DMS79 (cell line): ENCODE measurements at regions not wholly inside any gene's neighbourhood (a gene's known extent, or its start where the extent isn't known, plus 50 kb on each side); places are given as distances from the start of the nearest gene placed in this dataset.
A peak's percentile ranks its signal among the peaks of the same experiment; 100 is the strongest.
"Not testable (repeated sequence)": the region's sequence is repeated elsewhere in the genome, so short reads cannot be mapped to it uniquely, and the experiment has no call there.

ENCODE experiments used
- DNase-seq: peaks from one replicate; lab custom pipeline; 2025; lab: John Stamatoyannopoulos, UW

- no peak for DNase-seq
Measured at GRCh38 chr11:22567759-22568158, 57.9 kb downstream of the FANCF start.

- DNase-seq: no peak
Measured at GRCh38 chr11:22566293-22566692, 59.3 kb downstream of the FANCF start.

- DNase-seq: no peak
Measured at GRCh38 chr11:22561283-22561682, 64.3 kb downstream of the FANCF start.

- no peak for DNase-seq
Measured at GRCh38 chr11:22559416-22559815, 66.2 kb downstream of the FANCF start.

GRCh38 chr11:22558664-22559063 is 67.0 kb downstream of the FANCF start:
- DNase-seq: no peak

- DNase-seq: no peak
Measured at GRCh38 chr11:22556381-22556780, 69.2 kb downstream of the FANCF start.

GRCh38 chr11:22555881-22556280 is 69.7 kb downstream of the FANCF start:
- no peak for DNase-seq

GRCh38 chr11:22554221-22554620 is 71.4 kb downstream of the FANCF start:
- no peak for DNase-seq

GRCh38 chr11:22552885-22553284 is 72.7 kb downstream of the FANCF start:
- DNase-seq: no peak

- DNase-seq: no peak
Measured at GRCh38 chr11:22546746-22547145, 78.9 kb downstream of the FANCF start.

- no peak for DNase-seq
Measured at GRCh38 chr11:22543261-22543660, 82.4 kb downstream of the FANCF start.

- DNase-seq: peak; percentile 44
Measured at GRCh38 chr11:22539821-22540256, 85.8 kb downstream of the FANCF start.

- no peak for DNase-seq
Measured at GRCh38 chr11:22536071-22536470, 89.6 kb downstream of the FANCF start.

GRCh38 chr11:22528612-22529429 is 96.8 kb downstream of the FANCF start:
- DNase-seq: not testable (repeated sequence)

GRCh38 chr11:22522225-22522624 is 103.4 kb downstream of the FANCF start:
- DNase-seq: no peak

- DNase-seq: peak; percentile 5
Measured at GRCh38 chr11:22521226-22521625, 104.4 kb downstream of the FANCF start.

GRCh38 chr11:22520521-22520920 is 105.1 kb downstream of the FANCF start:
- no peak for DNase-seq

GRCh38 chr11:22518344-22518743 is 107.3 kb downstream of the FANCF start:
- DNase-seq: not testable (repeated sequence)

- DNase-seq: no peak
Measured at GRCh38 chr11:22516111-22516510, 109.5 kb downstream of the FANCF start.

- no peak for DNase-seq
Measured at GRCh38 chr11:22512457-22512856, 113.2 kb downstream of the FANCF start.

GRCh38 chr11:22510741-22511140 is 114.9 kb downstream of the FANCF start:
- no peak for DNase-seq

GRCh38 chr11:22510010-22510409 is 115.6 kb downstream of the FANCF start:
- DNase-seq: no peak

GRCh38 chr11:22508665-22509064 is 117.0 kb downstream of the FANCF start:
- no peak for DNase-seq

- DNase-seq: no peak
Measured at GRCh38 chr11:22497474-22497873, 128.1 kb downstream of the FANCF start.
